ENCODE measurements at regions not wholly inside any gene's neighbourhood (a gene's known extent, or its start where the extent isn't known, plus 50 kb on each side); places are given as distances from the start of the nearest gene placed in this dataset.

- TF ChIP-seq ETS1 (IDR thresholded peaks at IDR 0.05): no peak
- no peak for TF ChIP-seq CTCF (conservative IDR thresholded peaks at IDR 0.05; ENCODE audit: low read depth in 2 of 2)
- no peak for TF ChIP-seq POLR2AphosphoS5 (IDR thresholded peaks at IDR 0.05; ENCODE audit: low read depth)
- no peak for TF ChIP-seq ZNF462 (CRISPR knock-in tag; IDR thresholded peaks at IDR 0.05)
- TF ChIP-seq NANOG (IDR thresholded peaks at IDR 0.05; ENCODE audit: borderline replicate concordance): no peak
- no peak for TF ChIP-seq REST (IDR thresholded peaks at IDR 0.05; ENCODE audit: unreplicated experiment)
- TF ChIP-seq ZNF331 (CRISPR knock-in tag; IDR thresholded peaks at IDR 0.05; ENCODE audit: low read depth): no peak
- no peak for TF ChIP-seq EZH2phosphoT487 (IDR thresholded peaks at IDR 0.05; ENCODE audit: unreplicated experiment)
- TF ChIP-seq CREB1 (CRISPR knock-in tag; IDR thresholded peaks at IDR 0.05; ENCODE audit: low read depth): no peak
- no peak for TF ChIP-seq STAT1 (IDR thresholded peaks at IDR 0.05; ENCODE audit: unreplicated experiment)
- no peak for TF ChIP-seq ZNF114 (CRISPR knock-in tag; IDR thresholded peaks at IDR 0.05)
- H3K4me1 ChIP-seq (ENCODE audit: insufficient read depth): peaks cover 5% of the 10 kb centered on the region; the same call in 1 of the 2 replicates
- H3K36me3 Mint-ChIP-seq (ENCODE audit: low read depth): peaks cover 19% of the 10 kb centered on the region
- no peaks in the 10 kb centered on the region for H3K27me3 ChIP-seq (ENCODE audit: insufficient read depth)
- H3K36me3 ChIP-seq (ENCODE audit: insufficient read depth): no peaks in the 10 kb centered on the region
- H3K4me2 ChIP-seq: no peak overlapping the region
- H3K79me2 ChIP-seq (replicated peaks; ENCODE audit: insufficient read depth): no peaks in the 10 kb centered on the region
- no peak overlapping the region for H3K4me3 Mint-ChIP-seq
- no peaks in the 10 kb centered on the region for H4K20me1 ChIP-seq (replicated peaks; ENCODE audit: insufficient read depth)
- H3K4me3 ChIP-seq: no peak overlapping the region
- peaks cover 7% of the 10 kb centered on the region for H3K4me1 Mint-ChIP-seq
- DNase-seq (ENCODE audit: low spot score): no peak
- ATAC-seq: no peak
- no peak overlapping the region for H3K27ac Mint-ChIP-seq
- peaks cover 30% of the 10 kb centered on the region for H3K9me3 Mint-ChIP-seq
- H3F3A ChIP-seq (replicated peaks; ENCODE audit: low read depth): no peaks in the 10 kb centered on the region
- no peak overlapping the region for H2AFZ ChIP-seq
- H3K27ac ChIP-seq (ENCODE audit: low read depth): no peak overlapping the region
- H3K9me2 ChIP-seq (ENCODE audit: insufficient read depth): no peaks in the 10 kb centered on the region
- peaks cover 2% of the 10 kb centered on the region for H3K27me3 Mint-ChIP-seq (ENCODE audit: insufficient read depth, low read depth, poor library complexity)
Observed at GRCh38 chr1:189409774-189410173, 1067.9 kb downstream of the BRINP3 start.

Measured in GM23338 (cell line).